Fibroblast of lung (primary cell): ENCODE measurements at regions not wholly inside any gene's neighbourhood (a gene's known extent, or its start where the extent isn't known, plus 50 kb on each side); places are given as distances from the start of the nearest gene placed in this dataset.
"Not testable (repeated sequence)": the region's sequence is repeated elsewhere in the genome, so short reads cannot be mapped to it uniquely, and the experiment has no call there.

Source experiments
- DNase-seq, 2 donors: peaks; one replicate each; pipeline versions ENCODE4 v3.0.0 to v3.0.0-alpha.2; 2010; ENCODE audit warnings: low read depth in 2 of 2
- H2AFZ ChIP-seq: 2 replicates; pipeline ENCODE4 v1.5.1; 2012; ENCODE audit warnings: low read length, control low read depth, inconsistent platforms
- H3K27ac ChIP-seq: 2 replicates; pipeline ENCODE4 v1.5.1; 2011; ENCODE audit warnings: low read length, control low read depth; ENCODE audit not compliant: insufficient read depth
- H3K27me3 ChIP-seq: 2 replicates; pipeline ENCODE4 v1.5.1; 2011; ENCODE audit warnings: mild to moderate bottlenecking, low read length; ENCODE audit not compliant: control insufficient read depth, insufficient read depth
- H3K36me3 ChIP-seq: 2 replicates; pipeline ENCODE4 v1.5.1; 2011; ENCODE audit warnings: low read length; ENCODE audit not compliant: control insufficient read depth, insufficient read depth
- H3K4me1 ChIP-seq: 2 replicates; pipeline ENCODE4 v1.5.1; 2011; ENCODE audit warnings: low read length; ENCODE audit not compliant: control insufficient read depth, insufficient read depth; ENCODE audit errors: extremely low read depth
- H3K4me2 ChIP-seq: 2 replicates; pipeline ENCODE4 v1.5.1; 2011; ENCODE audit warnings: low read length, control low read depth; ENCODE audit not compliant: insufficient read depth; ENCODE audit errors: extremely low read depth
- H3K4me3 ChIP-seq, 4 experiments: fragments of 200-600 bp in 1 of 4; sonication (generic) in 1 of 4; replicated peaks in 1 of 4; 2 replicates each; pipeline ENCODE4 v1.5.1; 2011 to 2016; ENCODE audit warnings: low read length in 4 of 4, low read depth in 3 of 4, mild to moderate bottlenecking in 3 of 4, control low read depth in 2 of 4, inconsistent platforms in 1 of 4, mixed read lengths in 1 of 4; ENCODE audit not compliant: insufficient read depth in 1 of 4; ENCODE audit errors: control extremely low read depth in 1 of 4
- H3K79me2 ChIP-seq: 2 replicates; pipeline ENCODE4 v1.5.1; 2012; ENCODE audit warnings: mild to moderate bottlenecking, low read length, inconsistent platforms; ENCODE audit not compliant: control insufficient read depth, insufficient read depth
- H3K9ac ChIP-seq: 2 replicates; pipeline ENCODE4 v1.5.1; 2011; ENCODE audit warnings: mild to moderate bottlenecking, low read length, control low read depth; ENCODE audit not compliant: insufficient read depth
- H3K9me3 ChIP-seq: 2 replicates; pipeline ENCODE4 v1.5.1; 2012; ENCODE audit warnings: low read depth, low read length; ENCODE audit not compliant: control insufficient read depth, insufficient read depth
- H4K20me1 ChIP-seq: 2 replicates; pipeline ENCODE4 v1.5.1; 2011; ENCODE audit warnings: low read length; ENCODE audit not compliant: control insufficient read depth, insufficient read depth; ENCODE audit errors: extremely low read depth
- CTCF ChIP-seq, 2 donors: IDR thresholded peaks in 1 of 2; conservative IDR thresholded peaks in 1 of 2; 1 replicate in 1 of 2; 2 replicates in 1 of 2; pipeline ENCODE4 v1.5.1; 2011 to 2012; ENCODE audit warnings: low read length in 2 of 2, control low read depth in 1 of 2, inconsistent platforms in 1 of 2, low read depth in 1 of 2, mild to moderate bottlenecking in 1 of 2
- EZH2 ChIP-seq: IDR thresholded peaks from 2 replicates; pipeline ENCODE4 v1.5.1; 2012; ENCODE audit warnings: low read length, control low read depth, mild to moderate bottlenecking; ENCODE audit errors: missing control alignments

GRCh38 chr5:84438456-84438855, 53.8 kb upstream of the EDIL3 start:
- no peaks in the 10 kb centered on the region for H3K36me3 ChIP-seq
- no peak overlapping the region for H2AFZ ChIP-seq
- TF ChIP-seq EZH2 (no peak), CTCF (conservative IDR thresholded peaks at IDR 0.05 in 1 of 2, IDR thresholded peaks at IDR 0.05 in 1 of 2; ENCODE audit: low read depth in 1 of 2, low read length in 2 of 2) (no peak)
- H3K4me3 ChIP-seq, result no peak overlapping the region
- no peaks in the 10 kb centered on the region for H3K4me1 ChIP-seq
- H3K4me2 ChIP-seq, result no peak overlapping the region
- peak; percentile 5 to 68 for DNase-seq
- no peaks in the 10 kb centered on the region for H3K27me3 ChIP-seq
- no peaks in the 10 kb centered on the region for H3K9me3 ChIP-seq
- no peak overlapping the region for H3K9ac ChIP-seq
- no peaks in the 10 kb centered on the region for H3K79me2 ChIP-seq
- no peaks in the 10 kb centered on the region for H4K20me1 ChIP-seq
- H3K27ac ChIP-seq, result no peak overlapping the region

- H3K36me3 ChIP-seq, result no peaks in the 10 kb centered on the region
- H2AFZ ChIP-seq, result no peak overlapping the region
- no peak for TF ChIP-seq EZH2
- TF ChIP-seq CTCF (conservative IDR thresholded peaks at IDR 0.05 in 1 of 2, IDR thresholded peaks at IDR 0.05 in 1 of 2; ENCODE audit: low read depth in 1 of 2, low read length in 2 of 2), result no peak
- no peaks in the 10 kb centered on the region for H3K79me2 ChIP-seq
- no peak overlapping the region for H3K9ac ChIP-seq
- H3K9me3 ChIP-seq, result no peaks in the 10 kb centered on the region
- no peak overlapping the region for H3K4me3 ChIP-seq
- H3K4me1 ChIP-seq, result no peaks in the 10 kb centered on the region
- H4K20me1 ChIP-seq, result no peaks in the 10 kb centered on the region
- H3K27me3 ChIP-seq, result no peaks in the 10 kb centered on the region
- no peak overlapping the region for H3K27ac ChIP-seq
- DNase-seq, result peak; percentile 85 to 95
- H3K4me2 ChIP-seq, result no peak overlapping the region
These were observed 53.1 kb upstream of the EDIL3 start for GRCh38 chr5:84437673-84438315.

- Histone ChIP-seq H3K79me2 (no peaks in the 10 kb centered on the region), H3K4me3 (no peak overlapping the region), H2AFZ (no peak overlapping the region), H3K9me3 (no peaks in the 10 kb centered on the region), H4K20me1 (no peaks in the 10 kb centered on the region), H3K27ac (no peak overlapping the region), H3K9ac (no peak overlapping the region), H3K4me2 (no peak overlapping the region), H3K27me3 (no peaks in the 10 kb centered on the region), H3K36me3 (no peaks in the 10 kb centered on the region), H3K4me1 (no peaks in the 10 kb centered on the region)
- TF ChIP-seq CTCF (conservative IDR thresholded peaks at IDR 0.05 in 1 of 2, IDR thresholded peaks at IDR 0.05 in 1 of 2; ENCODE audit: low read depth in 1 of 2, low read length in 2 of 2) (no peak), EZH2 (no peak)
- DNase-seq, result peak; percentile 4 to 79
These were observed 52.2 kb upstream of the EDIL3 start for GRCh38 chr5:84436866-84437265.

- H2AFZ ChIP-seq, H3K79me2 ChIP-seq, H3K4me3 ChIP-seq, H3K4me2 ChIP-seq, H3K27ac ChIP-seq, H4K20me1 ChIP-seq, H3K4me1 ChIP-seq, H3K9ac ChIP-seq, H3K27me3 ChIP-seq, H3K36me3 ChIP-seq, H3K9me3 ChIP-seq: not testable (repeated sequence)
- peak in 1 of 2 donors; percentile 94 for DNase-seq
These were observed 51.2 kb upstream of the EDIL3 start for GRCh38 chr5:84435861-84436346.
